Dendritic cell treated with granulocyte-macrophage colony-stimulating factor and Interleukin-4, amounts not matched to agents 40 ng/mL and 50 ng/mL, for 4 days (primary cell): ENCODE measurements at regions not wholly inside any gene's neighbourhood (a gene's known extent, or its start where the extent isn't known, plus 50 kb on each side); places are given as distances from the start of the nearest gene placed in this dataset.
"Not testable (repeated sequence)": the region's sequence is repeated elsewhere in the genome, so short reads cannot be mapped to it uniquely, and the experiment has no call there.

Experiments used
- H3K27ac Mint-ChIP-seq: one replicate; pipeline ENCODE4 v1.8.0; 2022; ENCODE audit warnings: mild to moderate bottlenecking, mixed read lengths
- H3K27me3 Mint-ChIP-seq: one replicate; pipeline ENCODE4 v1.8.0; 2022; ENCODE audit warnings: mild to moderate bottlenecking, mixed read lengths
- H3K36me3 Mint-ChIP-seq: one replicate; pipeline ENCODE4 v1.8.0; 2022; ENCODE audit warnings: low read depth, mixed read lengths
- H3K4me1 Mint-ChIP-seq: one replicate; pipeline ENCODE4 v1.8.0; 2022; ENCODE audit warnings: low read depth, mixed read lengths
- H3K4me3 Mint-ChIP-seq: one replicate; pipeline ENCODE4 v1.8.0; 2022; ENCODE audit warnings: mild to moderate bottlenecking, moderate library complexity, mixed read lengths
- H3K9me3 Mint-ChIP-seq: one replicate; pipeline ENCODE4 v1.8.0; 2022; ENCODE audit warnings: mixed read lengths
- intact Hi-C: fragments of 100-400 bp; cut with micrococcal nuclease; formaldehyde crosslinking; loops from one replicate; pipeline ENCODE4 v1.15.0; 2022

DNA sequence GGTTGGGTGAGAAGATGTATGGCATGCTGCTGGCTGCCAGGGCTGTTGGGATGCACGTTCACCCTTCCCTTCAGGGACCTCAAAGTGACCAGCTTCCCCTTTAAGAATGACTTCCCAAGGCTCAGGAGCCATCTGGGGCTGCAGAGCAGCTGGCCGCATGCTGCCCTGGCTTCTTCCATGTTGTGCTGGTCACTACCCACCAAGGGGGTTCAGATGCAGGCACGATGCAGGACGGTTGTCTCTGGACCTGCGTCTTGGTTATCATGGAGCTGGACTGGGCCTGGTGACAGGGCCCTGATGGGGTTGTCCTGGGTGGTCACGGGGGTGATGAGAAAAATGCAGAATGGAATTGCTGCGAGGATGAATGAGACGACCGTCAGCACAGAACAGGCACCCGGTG is 297.8 kb downstream of the POTED start:
- H3K4me3 Mint-ChIP-seq, H3K36me3 Mint-ChIP-seq, H3K27me3 Mint-ChIP-seq, intact Hi-C loops, H3K4me1 Mint-ChIP-seq, H3K27ac Mint-ChIP-seq, H3K9me3 Mint-ChIP-seq: not testable (repeated sequence)

DNA sequence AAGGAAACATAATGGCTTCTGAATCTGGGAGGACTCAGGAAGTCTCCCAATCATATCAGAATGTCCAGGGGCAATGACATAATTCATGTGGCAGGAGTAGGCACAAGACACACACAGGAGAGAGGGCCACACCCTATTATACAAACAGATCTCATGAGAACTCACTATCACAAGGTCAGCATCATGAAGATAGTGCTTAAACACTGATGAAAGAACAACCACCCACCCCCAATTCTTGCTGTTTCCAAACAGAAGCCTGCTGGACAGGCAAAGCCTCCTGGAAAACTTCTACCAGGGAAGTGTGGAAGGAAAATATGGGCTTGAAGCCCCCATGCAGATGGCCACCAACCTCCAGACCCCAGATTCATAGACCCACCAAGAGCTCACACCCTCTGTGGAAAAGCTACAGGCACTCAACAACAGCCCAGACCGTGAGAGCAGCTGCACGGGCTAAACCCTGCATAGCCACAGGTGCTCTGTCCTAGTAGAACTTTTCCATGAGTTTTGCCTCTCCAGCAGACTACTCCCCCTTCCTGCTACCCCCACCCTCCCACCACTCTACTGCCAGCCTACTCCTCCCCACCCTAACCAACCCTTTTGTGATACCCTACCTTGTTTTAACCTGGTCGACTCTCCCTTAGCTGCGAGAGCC is 287.1 kb downstream of the POTED start:
- intact Hi-C loops, H3K36me3 Mint-ChIP-seq, H3K27me3 Mint-ChIP-seq, H3K27ac Mint-ChIP-seq, H3K4me1 Mint-ChIP-seq, H3K4me3 Mint-ChIP-seq: not testable (repeated sequence)
- H3K9me3 Mint-ChIP-seq: peaks cover 10% of the 10 kb centered on the region

DNA sequence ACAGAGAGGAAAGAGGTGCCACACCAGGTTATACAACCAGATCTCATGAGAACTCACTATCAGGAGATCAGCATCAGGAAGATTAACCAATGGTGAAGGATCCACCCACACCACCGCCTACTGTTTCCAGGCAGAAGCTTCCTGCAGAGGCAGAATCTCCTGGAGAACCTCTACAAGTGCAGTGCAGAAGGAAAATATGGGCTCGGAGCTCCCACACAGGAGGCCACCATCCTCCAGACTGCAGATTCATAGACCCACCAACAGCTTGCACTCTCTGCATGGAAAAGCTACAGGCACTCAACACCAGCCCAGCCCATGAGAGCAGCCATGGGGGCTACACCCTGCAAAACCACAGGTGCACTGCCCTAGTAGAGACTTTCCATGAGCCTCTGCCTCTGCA is 284.0 kb downstream of the POTED start:
- H3K27ac Mint-ChIP-seq, H3K4me1 Mint-ChIP-seq, H3K9me3 Mint-ChIP-seq, H3K4me3 Mint-ChIP-seq, intact Hi-C loops, H3K36me3 Mint-ChIP-seq, H3K27me3 Mint-ChIP-seq: not testable (repeated sequence)

DNA sequence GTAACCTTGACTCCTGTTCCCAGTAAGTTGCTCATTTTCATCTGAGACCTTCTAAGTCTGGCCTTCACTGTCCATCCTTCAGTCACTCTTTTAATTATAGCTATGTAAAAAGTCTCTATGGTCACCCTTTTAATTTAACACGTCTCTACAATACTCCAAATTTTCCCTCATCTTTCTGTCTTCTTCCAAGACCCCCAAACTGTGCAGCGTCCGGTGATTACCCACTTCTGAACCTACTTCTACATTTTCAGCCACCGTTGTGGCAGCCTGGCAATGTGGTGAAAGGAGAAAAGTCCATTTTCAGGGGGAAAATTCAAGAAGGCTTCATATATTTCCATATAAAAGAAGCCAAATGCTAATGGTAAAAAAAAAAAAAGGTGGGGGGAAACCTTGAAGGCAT is 283.4 kb downstream of the POTED start:
- H3K36me3 Mint-ChIP-seq, H3K9me3 Mint-ChIP-seq, H3K4me1 Mint-ChIP-seq, H3K4me3 Mint-ChIP-seq, intact Hi-C loops, H3K27ac Mint-ChIP-seq, H3K27me3 Mint-ChIP-seq: not testable (repeated sequence)

DNA sequence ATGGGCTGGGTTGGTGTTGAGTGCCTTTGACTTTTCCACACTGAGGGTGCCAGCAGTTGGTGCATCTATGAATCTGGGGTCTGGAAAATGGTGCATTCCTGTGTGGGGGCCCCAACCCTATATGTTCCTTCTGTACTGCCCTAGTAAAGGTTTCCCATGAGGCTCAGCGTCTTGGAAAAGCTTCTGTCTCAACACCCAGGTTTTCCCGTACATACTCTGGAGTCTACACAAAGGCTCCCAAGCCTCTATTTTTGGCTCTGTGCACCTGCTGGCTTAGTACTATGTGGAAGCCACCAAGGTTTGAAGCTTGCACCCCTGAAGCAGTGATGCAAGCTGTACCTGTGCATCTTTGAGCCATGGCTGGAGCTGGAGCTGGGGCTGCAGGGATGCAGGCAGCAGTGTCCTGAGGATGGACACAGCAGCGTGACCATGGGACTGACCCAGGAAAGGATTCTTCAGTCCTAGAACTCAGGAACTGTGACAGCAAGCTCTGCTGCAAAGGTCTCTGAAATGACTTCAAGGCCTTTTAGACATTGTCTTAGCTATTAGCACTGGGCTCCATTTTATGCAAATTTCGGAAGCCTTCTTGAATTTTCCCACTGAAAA is 282.7 kb downstream of the POTED start:
- H3K9me3 Mint-ChIP-seq: peaks cover 15% of the 10 kb centered on the region
- H3K36me3 Mint-ChIP-seq, H3K4me3 Mint-ChIP-seq, H3K4me1 Mint-ChIP-seq, intact Hi-C loops, H3K27ac Mint-ChIP-seq, H3K27me3 Mint-ChIP-seq: not testable (repeated sequence)

DNA sequence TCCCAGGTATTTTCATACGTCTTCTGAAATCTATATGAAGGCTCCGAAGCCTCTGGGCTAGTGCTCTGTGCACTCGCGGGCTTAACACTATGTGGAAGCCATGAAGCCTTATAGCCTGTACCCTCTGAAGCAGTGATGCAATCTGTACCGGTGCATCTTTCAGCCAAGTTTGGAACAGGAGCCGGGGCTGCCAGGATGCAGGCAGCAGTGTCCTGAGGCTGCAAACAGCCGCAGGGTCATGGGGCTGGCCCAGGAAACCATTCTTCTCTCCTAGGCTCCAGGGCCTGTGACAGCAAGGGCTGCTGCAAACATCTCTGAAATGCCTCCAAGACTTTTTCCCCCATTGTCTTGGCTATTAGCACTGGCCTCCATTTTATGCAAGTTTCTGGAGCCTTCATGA is 279.6 kb downstream of the POTED start:
- H3K4me3 Mint-ChIP-seq, intact Hi-C loops, H3K27ac Mint-ChIP-seq, H3K4me1 Mint-ChIP-seq, H3K36me3 Mint-ChIP-seq, H3K27me3 Mint-ChIP-seq: not testable (repeated sequence)
- H3K9me3 Mint-ChIP-seq: peaks cover 24% of the 10 kb centered on the region

DNA sequence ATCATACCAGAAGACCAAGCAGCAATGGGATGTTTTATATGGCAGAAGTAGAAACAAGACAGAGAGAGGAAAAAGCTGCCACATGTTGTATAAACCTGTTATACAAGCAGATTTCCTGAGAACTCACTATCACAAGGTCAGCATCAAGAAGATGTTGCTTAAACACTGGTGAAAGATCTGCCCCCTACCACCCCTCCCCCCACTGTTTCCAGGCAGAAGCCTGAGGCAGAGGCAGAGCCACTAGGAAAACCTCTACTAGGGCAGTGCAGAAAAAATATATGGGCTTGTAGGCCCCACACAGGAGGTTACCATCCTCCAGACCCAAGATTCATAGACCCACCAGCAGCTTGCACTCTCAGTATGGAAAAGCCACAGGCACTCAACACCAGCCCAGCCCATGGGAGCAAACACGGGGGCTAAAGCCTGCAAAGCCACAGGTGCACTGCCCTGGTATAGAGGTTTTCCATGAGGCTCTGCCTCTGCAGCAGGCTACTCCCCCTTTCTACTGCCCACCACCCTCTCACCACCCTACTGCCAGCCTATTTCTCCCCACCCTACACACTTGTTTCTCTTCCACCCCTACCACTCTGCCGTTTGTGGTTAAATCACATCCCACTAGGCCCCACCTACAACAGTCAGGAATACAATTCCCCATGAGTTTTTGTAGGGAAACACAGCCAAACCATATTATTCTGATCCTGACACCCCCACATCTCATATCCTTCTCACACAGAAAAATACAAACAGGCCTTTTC is 274.2 kb downstream of the POTED start:
- H3K4me3 Mint-ChIP-seq, H3K4me1 Mint-ChIP-seq, intact Hi-C loops, H3K27me3 Mint-ChIP-seq, H3K27ac Mint-ChIP-seq, H3K36me3 Mint-ChIP-seq: not testable (repeated sequence)
- peaks cover 17% of the 10 kb centered on the region for H3K9me3 Mint-ChIP-seq

DNA sequence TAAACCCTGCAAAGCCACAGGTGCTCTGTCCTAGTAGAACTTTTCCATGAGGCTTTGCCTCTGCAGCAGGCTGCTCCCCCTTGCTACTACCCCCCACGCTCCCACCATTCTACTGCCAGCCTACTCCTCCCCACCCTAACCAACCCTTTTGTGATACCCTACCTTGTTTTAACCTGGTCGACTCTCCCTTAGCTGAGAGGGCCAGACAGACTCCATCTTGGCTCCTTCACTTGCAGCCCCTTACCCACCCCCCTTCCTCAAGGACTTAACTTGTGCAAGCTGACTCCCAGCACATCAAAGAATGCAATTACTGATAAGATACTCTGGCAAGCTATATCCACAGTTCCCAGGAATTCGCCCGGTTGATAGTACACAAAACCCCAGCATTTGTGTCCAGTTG is 267.9 kb downstream of the POTED start:
- H3K9me3 Mint-ChIP-seq: peaks cover 28% of the 10 kb centered on the region
- H3K4me3 Mint-ChIP-seq, H3K27me3 Mint-ChIP-seq, H3K27ac Mint-ChIP-seq, H3K36me3 Mint-ChIP-seq, H3K4me1 Mint-ChIP-seq, intact Hi-C loops: not testable (repeated sequence)

DNA sequence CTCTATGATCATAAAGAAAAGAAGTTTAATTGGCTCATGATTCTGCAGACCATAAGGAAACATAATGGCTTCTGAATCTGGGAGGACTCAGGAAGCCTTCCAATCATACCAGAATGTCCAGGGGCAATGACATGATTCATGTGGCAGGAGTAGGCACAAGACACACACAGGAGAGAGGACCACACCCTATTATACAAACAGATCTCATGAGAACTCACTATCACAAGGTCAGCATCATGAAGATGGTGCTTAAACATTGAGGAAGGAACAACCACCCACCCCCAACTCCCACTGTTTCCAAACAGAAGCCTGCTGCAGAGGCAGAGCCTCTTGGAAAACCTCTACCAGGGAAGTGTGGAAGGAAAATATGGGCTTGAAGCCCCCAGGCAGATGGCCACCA is 267.4 kb downstream of the POTED start:
- H3K4me1 Mint-ChIP-seq, intact Hi-C loops, H3K27me3 Mint-ChIP-seq, H3K4me3 Mint-ChIP-seq, H3K36me3 Mint-ChIP-seq, H3K27ac Mint-ChIP-seq: not testable (repeated sequence)
- peaks cover 28% of the 10 kb centered on the region for H3K9me3 Mint-ChIP-seq

DNA sequence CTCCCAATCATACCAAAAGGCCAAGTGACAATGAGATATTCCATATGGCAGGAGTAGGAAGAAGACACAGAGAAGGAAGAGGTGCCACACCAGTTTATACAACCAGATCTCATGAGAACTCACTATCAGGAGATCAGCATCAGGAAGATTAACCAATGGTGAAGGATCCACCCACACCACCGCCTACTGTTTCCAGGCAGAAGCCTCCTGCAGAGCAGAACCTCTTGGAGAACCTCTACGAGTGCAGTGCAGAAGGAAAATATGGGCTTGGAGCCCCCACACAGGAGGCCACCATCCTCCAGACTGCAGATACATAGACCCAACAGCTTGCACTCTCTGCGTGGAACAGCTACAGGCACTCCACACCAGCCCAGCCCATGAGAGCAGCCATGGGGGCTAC is 264.4 kb downstream of the POTED start:
- H3K27me3 Mint-ChIP-seq, H3K4me3 Mint-ChIP-seq, H3K4me1 Mint-ChIP-seq, H3K27ac Mint-ChIP-seq, intact Hi-C loops, H3K36me3 Mint-ChIP-seq: not testable (repeated sequence)
- H3K9me3 Mint-ChIP-seq: peaks cover 41% of the 10 kb centered on the region

DNA sequence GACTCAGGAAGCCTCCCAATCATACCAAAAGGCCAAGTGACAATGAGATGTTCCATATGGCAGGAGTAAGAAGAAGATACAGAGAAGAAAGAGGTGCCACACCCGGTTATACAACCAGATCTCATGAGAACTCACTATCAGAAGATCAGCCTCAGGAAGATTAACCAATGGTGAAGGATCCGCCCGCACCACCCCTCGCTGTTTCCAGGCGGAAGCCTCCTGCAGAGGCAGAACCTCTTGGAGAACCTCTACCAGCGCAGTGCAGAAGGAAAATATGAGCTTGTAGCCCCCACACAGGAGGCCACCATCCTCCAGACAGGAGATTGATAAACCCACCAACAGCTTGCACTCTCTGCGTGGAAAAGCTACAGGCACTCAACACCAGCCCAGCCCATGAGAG is 245.1 kb downstream of the POTED start:
- no peaks in the 10 kb centered on the region for H3K4me1 Mint-ChIP-seq
- no peak overlapping the region for H3K27ac Mint-ChIP-seq
- intact Hi-C loops: no loop called here
- H3K9me3 Mint-ChIP-seq: peaks cover 42% of the 10 kb centered on the region
- no peaks in the 10 kb centered on the region for H3K36me3 Mint-ChIP-seq
- H3K4me3 Mint-ChIP-seq: no peak overlapping the region
- H3K27me3 Mint-ChIP-seq: no peaks in the 10 kb centered on the region

DNA sequence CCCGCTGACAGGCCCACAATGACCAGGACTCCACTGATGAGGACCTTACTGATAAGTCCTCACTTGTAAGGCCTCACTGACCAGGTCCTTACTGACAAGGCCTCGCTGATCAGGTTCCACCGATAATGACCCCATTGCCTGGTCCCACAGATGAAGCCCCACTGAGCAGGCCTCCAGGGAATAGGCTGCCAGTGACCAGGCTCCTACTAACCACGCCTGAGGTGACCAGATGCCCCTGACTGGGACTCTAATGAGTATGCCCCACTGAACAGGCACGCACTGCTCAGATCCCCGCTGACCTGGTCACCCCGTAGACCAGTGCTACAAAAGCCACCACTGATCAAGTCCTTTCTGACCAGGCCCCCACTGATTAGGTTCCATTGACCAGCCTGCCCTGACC is 241.2 kb downstream of the POTED start:
- intact Hi-C loops, H3K4me1 Mint-ChIP-seq, H3K27ac Mint-ChIP-seq, H3K36me3 Mint-ChIP-seq, H3K27me3 Mint-ChIP-seq, H3K4me3 Mint-ChIP-seq: not testable (repeated sequence)
- peaks cover 35% of the 10 kb centered on the region for H3K9me3 Mint-ChIP-seq

DNA sequence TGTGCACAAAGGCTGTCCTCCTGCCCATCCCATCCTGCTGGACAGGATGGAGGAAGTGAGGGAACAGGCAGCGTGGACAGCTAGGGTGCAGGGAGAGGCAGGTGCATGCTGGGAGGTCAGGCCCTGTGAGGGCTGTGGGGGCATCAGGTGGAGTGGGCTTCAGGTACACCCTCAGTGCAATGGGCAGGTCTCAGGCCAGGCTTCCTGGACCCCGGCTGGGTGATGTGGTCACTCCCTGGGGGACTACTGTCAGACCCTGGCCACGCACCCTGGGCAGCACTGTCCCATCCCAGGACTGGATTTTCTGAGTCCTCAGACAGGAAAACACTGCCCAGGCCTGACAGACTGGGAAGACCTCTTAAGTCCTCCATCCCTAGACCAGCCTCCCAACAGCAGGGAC is 239.9 kb downstream of the POTED start:
- H3K4me1 Mint-ChIP-seq, H3K27me3 Mint-ChIP-seq, H3K27ac Mint-ChIP-seq, intact Hi-C loops, H3K36me3 Mint-ChIP-seq, H3K4me3 Mint-ChIP-seq: not testable (repeated sequence)
- peaks cover 35% of the 10 kb centered on the region for H3K9me3 Mint-ChIP-seq

DNA sequence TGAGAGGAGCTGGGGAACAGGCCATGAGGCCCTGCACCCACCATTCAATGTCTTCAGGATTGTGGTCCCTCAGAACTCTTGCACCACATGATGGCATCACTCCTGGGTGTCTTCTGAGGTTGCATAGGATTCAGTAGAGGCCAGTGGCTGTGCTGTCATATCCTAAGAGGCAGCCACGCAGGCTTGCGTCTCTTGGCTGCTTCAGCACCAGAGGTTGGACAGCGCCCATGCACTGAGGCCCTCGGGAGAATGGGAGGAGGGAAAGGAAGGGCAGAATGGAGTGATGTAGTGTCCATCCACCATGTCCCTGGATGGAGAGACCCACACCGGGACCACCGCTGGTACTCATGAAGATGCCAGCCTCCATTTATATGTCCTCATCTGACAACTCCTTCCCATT is 237.1 kb downstream of the POTED start:
- H3K36me3 Mint-ChIP-seq, H3K4me3 Mint-ChIP-seq, H3K27me3 Mint-ChIP-seq, intact Hi-C loops, H3K4me1 Mint-ChIP-seq, H3K27ac Mint-ChIP-seq: not testable (repeated sequence)
- peaks cover 44% of the 10 kb centered on the region for H3K9me3 Mint-ChIP-seq

DNA sequence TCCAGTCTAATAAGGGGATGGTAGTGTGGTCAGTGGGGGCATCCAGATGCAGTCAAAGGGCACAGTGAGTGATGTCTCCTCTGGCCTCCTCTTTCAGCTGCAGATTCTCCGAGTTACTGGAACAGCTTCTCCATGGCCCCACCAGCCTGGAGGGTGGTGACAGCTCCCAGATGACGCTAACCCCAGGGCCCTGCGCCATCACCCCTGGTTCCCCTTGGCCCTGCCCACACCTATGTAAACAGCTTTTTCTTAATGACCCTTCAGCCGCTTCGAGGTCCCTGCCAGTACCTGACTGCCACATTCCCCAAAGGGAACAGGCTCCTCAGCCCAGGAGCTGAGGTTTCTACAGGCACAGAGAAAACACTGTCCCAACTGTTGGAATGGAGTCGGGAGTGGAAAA is 235.0 kb downstream of the POTED start:
- H3K27ac Mint-ChIP-seq, H3K27me3 Mint-ChIP-seq, H3K4me3 Mint-ChIP-seq, H3K36me3 Mint-ChIP-seq, H3K4me1 Mint-ChIP-seq, intact Hi-C loops: not testable (repeated sequence)
- peaks cover 22% of the 10 kb centered on the region for H3K9me3 Mint-ChIP-seq
